K562 (cell line): ENCODE measurements at regions not wholly inside any gene's neighbourhood (a gene's known extent, or its start where the extent isn't known, plus 50 kb on each side); places are given as distances from the start of the nearest gene placed in this dataset.

Source experiments
- ATAC-seq: fragments of 200-7000 bp; cut with Tn5 transposase; 3 replicates; pipeline ENCODE4 v1.9.1; 2020; ENCODE audit warnings: moderate library complexity
- BruUV-seq: library from RNA; stranded (reverse); fragments of 400-500 nt; replicated peaks from 2 replicates; lab custom pipeline; 2021; lab: Mats Ljungman, UMichigan
- CTCF ChIA-PET: fragments of 300-600 bp; formaldehyde crosslinking; extraction: SDS; loops from one replicate; lab custom pipeline; 2021; ENCODE audit warnings: low intra/inter-chr PET ratio; lab: Yijun Ruan, JAX
- POLR2A ChIA-PET: fragments of 300-600, 350-650 bp; sonication (Branson Sonifier 250); formaldehyde crosslinking; extraction: SDS; loops from one replicate; lab custom pipeline; 2021; ENCODE audit warnings: antibody characterized with exemption, inconsistent platforms; lab: Yijun Ruan, JAX
- DNase-seq, 4 experiments: peaks; one replicate each; pipeline versions ENCODE4 v3.0.0 to v3.0.0-alpha.2; 2011 to 2018; ENCODE audit warnings: low spot score in 3 of 4, mixed read lengths in 3 of 4; ENCODE audit errors: extremely low read depth in 1 of 4
- FAIRE-seq: peaks from 2 replicates; lab custom pipeline; 2011; peaks lifted over from hg19 to GRCh38; lab: Jason Lieb, UNC
- H2AFZ ChIP-seq: 2 replicates; pipeline ENCODE4 v1.6.0; 2011; ENCODE audit warnings: low read depth, low read length, control low read depth, inconsistent platforms
- H3K27ac ChIP-seq: fragments of 200-600 bp; 3 replicates; pipeline ENCODE4 v1.8.0; 2011; ENCODE audit warnings: low read depth, mild to moderate bottlenecking, control low read depth, inconsistent platforms, low read length, moderate library complexity, mixed read lengths; ENCODE audit errors: extremely low read depth
- H3K27me3 ChIP-seq, 2 experiments: fragments of 300-600 bp in 1 of 2; 2 replicates in 1 of 2; 3 replicates in 1 of 2; pipeline versions ENCODE4 v1.6.0 to v1.8.0; 2011; ENCODE audit warnings: inconsistent platforms in 2 of 2, low read length in 2 of 2, mild to moderate bottlenecking in 1 of 2, mixed read lengths in 1 of 2, moderate library complexity in 1 of 2; ENCODE audit not compliant: control insufficient read depth in 2 of 2, insufficient read depth in 2 of 2
- H3K36me3 ChIP-seq: fragments of 300-600 bp; 3 replicates; pipeline ENCODE4 v1.8.0; 2011; ENCODE audit warnings: mild to moderate bottlenecking, low read length, inconsistent platforms; ENCODE audit not compliant: control insufficient read depth, insufficient read depth
- H3K4me1 ChIP-seq, 2 experiments: fragments of 200-600 bp in 1 of 2; replicated peaks in 1 of 2; 2 replicates in 1 of 2; 3 replicates in 1 of 2; pipeline versions ENCODE4 v1.5.1 to v1.8.0; 2011; ENCODE audit warnings: inconsistent platforms in 2 of 2, low read length in 2 of 2, mild to moderate bottlenecking in 1 of 2, mixed read lengths in 1 of 2, moderate library complexity in 1 of 2; ENCODE audit not compliant: control insufficient read depth in 2 of 2, insufficient read depth in 2 of 2
- H3K4me2 ChIP-seq: 2 replicates; pipeline ENCODE4 v1.6.1; 2011; ENCODE audit warnings: low read length, control low read depth, inconsistent platforms, mixed read lengths; ENCODE audit not compliant: insufficient read depth
- H3K4me3 ChIP-seq: fragments of 200-600 bp; sonication (generic), shearing (Covaris generic); 2 replicates; pipeline ENCODE4 v1.5.1; 2016; ENCODE audit warnings: control low read depth, inconsistent platforms
- H3K79me2 ChIP-seq: fragments of 200-600 bp; 3 replicates; pipeline ENCODE4 v1.8.0; 2011; ENCODE audit warnings: low read length, inconsistent platforms; ENCODE audit not compliant: control insufficient read depth, insufficient read depth
- H3K9ac ChIP-seq, 2 experiments: 2 replicates each; pipeline versions ENCODE4 v1.6.0 to v1.6.1; 2011; ENCODE audit warnings: low read depth in 2 of 2, low read length in 2 of 2, control low read depth in 1 of 2, inconsistent platforms in 1 of 2, mild to moderate bottlenecking in 1 of 2, mixed read lengths in 1 of 2; ENCODE audit not compliant: insufficient read depth in 1 of 2
- H3K9me1 ChIP-seq: one replicate; pipeline ENCODE4 v1.6.0; 2011; ENCODE audit warnings: inconsistent platforms, mild to moderate bottlenecking, low read length, moderate library complexity; ENCODE audit not compliant: control insufficient read depth, insufficient read depth
- H3K9me3 ChIP-seq: replicated peaks from 2 replicates; pipeline ENCODE4 v1.5.1; 2011; ENCODE audit warnings: low read depth, low read length, inconsistent platforms; ENCODE audit not compliant: control insufficient read depth, insufficient read depth
- H4K20me1 ChIP-seq: replicated peaks from 2 replicates; pipeline ENCODE4 v1.6.1; 2011; ENCODE audit warnings: low read length, inconsistent platforms, mixed read lengths; ENCODE audit not compliant: control insufficient read depth, insufficient read depth
- ARID3A ChIP-seq: IDR thresholded peaks from 2 replicates; pipeline ENCODE4 v1.6.1; 2012; ENCODE audit warnings: low read depth, low read length, improper control_type of control experiment, borderline replicate concordance
- FOXO4 ChIP-seq: fragments of 450-650 bp; formaldehyde crosslinking; IDR thresholded peaks from 2 replicates; pipeline ENCODE4 v1.4.0; 2020; ENCODE audit warnings: mild to moderate bottlenecking, moderate library complexity
- MBD2 ChIP-seq: sonication (generic); IDR thresholded peaks from 2 replicates; pipeline ENCODE4 v1.6.1; 2016; ENCODE audit warnings: low read depth, borderline replicate concordance
- NFATC3 ChIP-seq: fragments of 450-650 bp; IDR thresholded peaks from 2 replicates; pipeline ENCODE4 v1.6.1; 2017; ENCODE audit warnings: mild to moderate bottlenecking
- RBM22 ChIP-seq: fragments of 200-400 bp; formaldehyde crosslinking; IDR thresholded peaks from 2 replicates; pipeline ENCODE4 v1.6.1; 2018; ENCODE audit warnings: low read length, low read depth; ENCODE audit not compliant: poor library complexity, severe bottlenecking
- SP1 ChIP-seq: sonication (generic); formaldehyde crosslinking; IDR thresholded peaks from 2 replicates; pipeline ENCODE4 v1.8.1; 2022; ENCODE audit warnings: mild to moderate bottlenecking, missing genetic modification reagents
- TCF3 ChIP-seq: sonication (generic); formaldehyde crosslinking; IDR thresholded peaks from 2 replicates; pipeline ENCODE4 v1.4.0; 2020; ENCODE audit warnings: mild to moderate bottlenecking, missing genetic modification reagents
- TFAP4 ChIP-seq: sonication (generic); formaldehyde crosslinking; IDR thresholded peaks from 2 replicates; pipeline ENCODE4 v1.8.0; 2022; ENCODE audit warnings: missing genetic modification reagents, mild to moderate bottlenecking, moderate library complexity, borderline replicate concordance
- ZHX1 ChIP-seq: fragments of 150-350 bp; conservative IDR thresholded peaks from 2 replicates; pipeline ENCODE4 v1.6.1; 2014; ENCODE audit warnings: low read length
- ZNF785 ChIP-seq: fragments of 250-450 bp; sonication (Bioruptor Pico); IDR thresholded peaks from 2 replicates; pipeline ENCODE4 v1.4.0; 2020; ENCODE audit warnings: mild to moderate bottlenecking
- WGBS: fragments of 100-300 bp; shearing (Covaris generic); methylation state at CpG from one replicate; pipeline ENCODE4 v1.1.6; 2016; ENCODE audit warnings: low coverage, mixed read lengths; ENCODE audit not compliant: insufficient coverage; ENCODE audit errors: missing lambda C conversion rate; 5-methylcytosine and 5-hydroxymethylcytosine counted together
- in situ Hi-C: fragments of 300-500 bp; cut with MboI; formaldehyde crosslinking; loops from 4 replicates; pipeline ENCODE4 v1.15.0; 2018; ENCODE audit warnings: inconsistent platforms, mixed read lengths
- intact Hi-C: fragments of 100-400 bp; cut with micrococcal nuclease; formaldehyde crosslinking; loops from 2 replicates; pipeline ENCODE4 v1.14.2; 2022

- TF ChIP-seq FOXO4 (CRISPR knock-in tag) (no peak), ZHX1 (no peak)
Measured at GRCh38 chr1:221907166-221907932, 165.5 kb upstream of the DUSP10 start (continued).

GRCh38 chr1:221905802-221906201 lies 163.9 kb upstream of the DUSP10 start:
- WGBS: 5% methylated on average over 2 of the region's 2 CpGs
- H3K27ac ChIP-seq: no peak overlapping the region
- in situ Hi-C loops: no loop called here
- H3K9me3 ChIP-seq: no peaks in the 10 kb centered on the region
- POLR2A ChIA-PET: interaction anchor here (1.6 kb wide), 1 partner anchor 14 kb away, joined by 4 read pairs; no protein-coding TSS in a partner anchor
- no peak overlapping the region for H3K4me3 ChIP-seq
- CTCF ChIA-PET: no interaction called here
- no peak for ATAC-seq
- H3K36me3 ChIP-seq: no peaks in the 10 kb centered on the region
- no peaks in the 10 kb centered on the region for H3K9me1 ChIP-seq
- no peak for DNase-seq
- FAIRE-seq: no peak
- no TSS peak for BruUV-seq
- no peak overlapping the region for H3K9ac ChIP-seq
- H3K4me2 ChIP-seq: no peak overlapping the region
- no peaks in the 10 kb centered on the region for H3K79me2 ChIP-seq
- no peaks in the 10 kb centered on the region for H3K4me1 ChIP-seq
- no peaks in the 10 kb centered on the region for H4K20me1 ChIP-seq
- H2AFZ ChIP-seq: no peak overlapping the region
- intact Hi-C loops: no loop called here
- no peaks in the 10 kb centered on the region for H3K27me3 ChIP-seq
- no peak for TF ChIP-seq SP1 (CRISPR knock-in tag)
- no peak for TF ChIP-seq ARID3A
- no peak for TF ChIP-seq TCF3 (CRISPR knock-in tag)
- TF ChIP-seq TFAP4 (CRISPR knock-in tag): no peak
- TF ChIP-seq NFATC3: no peak
- TF ChIP-seq ZNF785: no peak
- no peak for TF ChIP-seq RBM22
- TF ChIP-seq MBD2: no peak
